ENCODE measurements at regions not wholly inside any gene's neighbourhood (a gene's known extent, or its start where the extent isn't known, plus 50 kb on each side); places are given as distances from the start of the nearest gene placed in this dataset.
"Not testable (repeated sequence)": the region's sequence is repeated elsewhere in the genome, so short reads cannot be mapped to it uniquely, and the experiment has no call there.

GRCh38 chr6:55931101-55931500 lies 55.7 kb upstream of the BMP5 start:
- Histone ChIP-seq H3K36me3 (replicated peaks; ENCODE audit: low read depth, low read length) (no peaks in the 10 kb centered on the region), H3K4me3 (ENCODE audit: low read length) (no peak overlapping the region), H3K9ac (ENCODE audit: low read length) (no peak overlapping the region)

DNA sequence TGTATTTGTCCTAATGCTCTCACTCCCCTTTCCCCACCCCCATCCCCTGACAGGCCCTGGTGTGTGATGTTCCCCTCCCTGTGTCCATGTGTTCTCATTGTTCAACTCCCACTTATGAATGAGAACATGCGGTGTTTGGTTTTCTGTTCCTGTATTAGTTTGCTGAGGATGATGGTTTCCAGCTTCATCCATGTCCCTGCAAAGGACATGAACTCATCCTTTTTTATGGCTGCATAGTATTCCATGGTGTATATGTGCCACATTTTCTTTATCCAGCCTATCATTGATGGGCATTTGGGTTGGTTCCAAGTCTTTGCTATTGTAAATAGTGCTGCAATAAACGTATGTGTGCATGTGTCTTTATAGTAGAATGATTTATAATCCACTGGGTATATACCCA lies 52.3 kb upstream of the BMP5 start:
- H3K4me3 ChIP-seq (ENCODE audit: low read length); H3K9me3 ChIP-seq (ENCODE audit: insufficient read depth, low read length); H3K27ac ChIP-seq (ENCODE audit: low read length); H3K4me2 ChIP-seq (ENCODE audit: low read length); H3K27me3 ChIP-seq (ENCODE audit: low read depth, low read length); H4K20me1 ChIP-seq (ENCODE audit: insufficient read depth, low read length); H3K79me2 ChIP-seq (ENCODE audit: low read length); H3K9ac ChIP-seq (ENCODE audit: low read length); H3K36me3 ChIP-seq (replicated peaks; ENCODE audit: low read depth, low read length); H2AFZ ChIP-seq (ENCODE audit: low read depth, low read length); H3K4me1 ChIP-seq (ENCODE audit: low read length): not testable (repeated sequence)

More at GRCh38 chr6:55931101-55931500, 55.7 kb upstream of the BMP5 start:
- H3K9me3 ChIP-seq (ENCODE audit: insufficient read depth, low read length), result no peaks in the 10 kb centered on the region
- H3K79me2 ChIP-seq (ENCODE audit: low read length), result no peaks in the 10 kb centered on the region
- no peak for TF ChIP-seq EZH2phosphoT487 (IDR thresholded peaks at IDR 0.05; ENCODE audit: low read depth)
- TF ChIP-seq CTCF (IDR thresholded peaks at IDR 0.05; ENCODE audit: low read depth, low read length), result no peak
- H2AFZ ChIP-seq (ENCODE audit: low read depth, low read length), result no peak overlapping the region
- H3K4me2 ChIP-seq (ENCODE audit: low read length), result no peak overlapping the region
- H4K20me1 ChIP-seq (ENCODE audit: insufficient read depth, low read length), result no peaks in the 10 kb centered on the region
- no peak overlapping the region for H3K27ac ChIP-seq (ENCODE audit: low read length)
- 0 out of 2 replicates have a peak, but pooled peaks cover 3% of the 10 kb centered on the region for H3K4me1 ChIP-seq (ENCODE audit: low read length)
- no peaks in the 10 kb centered on the region for H3K27me3 ChIP-seq (ENCODE audit: low read depth, low read length)

DNA sequence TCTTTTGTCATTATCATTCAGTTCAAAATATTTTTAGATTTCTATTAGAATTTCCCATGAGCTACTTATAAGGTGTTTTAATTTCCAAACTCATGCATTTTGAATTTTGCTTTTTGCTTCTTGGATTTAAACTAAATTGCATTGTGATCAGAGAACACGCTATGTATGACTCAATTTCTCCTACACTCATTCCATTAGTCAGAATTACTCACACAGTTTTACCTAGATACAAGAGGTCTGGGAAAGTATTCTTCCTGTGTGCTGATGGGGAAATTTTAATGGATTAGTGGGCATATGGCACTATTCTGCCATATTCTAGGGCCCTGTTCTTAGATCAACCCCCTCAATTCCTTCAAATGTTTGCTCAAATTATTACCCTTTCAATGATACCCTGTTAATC lies 49.9 kb upstream of the BMP5 start:
- no peak overlapping the region for H2AFZ ChIP-seq (ENCODE audit: low read depth, low read length)
- TF ChIP-seq CTCF (IDR thresholded peaks at IDR 0.05; ENCODE audit: low read depth, low read length), result no peak
- no peak for TF ChIP-seq EZH2phosphoT487 (IDR thresholded peaks at IDR 0.05; ENCODE audit: low read depth)
- no peak overlapping the region for H3K4me2 ChIP-seq (ENCODE audit: low read length)
- no peak overlapping the region for H3K9ac ChIP-seq (ENCODE audit: low read length)
- no peaks in the 10 kb centered on the region for H3K9me3 ChIP-seq (ENCODE audit: insufficient read depth, low read length)
- no peaks in the 10 kb centered on the region for H4K20me1 ChIP-seq (ENCODE audit: insufficient read depth, low read length)
- no peaks in the 10 kb centered on the region for H3K36me3 ChIP-seq (replicated peaks; ENCODE audit: low read depth, low read length)
- H3K4me1 ChIP-seq (ENCODE audit: low read length), result 0 out of 2 replicates have a peak, but pooled peaks cover 3% of the 10 kb centered on the region
- no peaks in the 10 kb centered on the region for H3K79me2 ChIP-seq (ENCODE audit: low read length)
- H3K4me3 ChIP-seq (ENCODE audit: low read length), result no peak overlapping the region
- H3K27ac ChIP-seq (ENCODE audit: low read length), result no peak overlapping the region
- no peaks in the 10 kb centered on the region for H3K27me3 ChIP-seq (ENCODE audit: low read depth, low read length)

All from OCI-LY3 (cell line).